Right atrium auricular region (tissue), 2 donors: ENCODE measurements at regions not wholly inside any gene's neighbourhood (a gene's known extent, or its start where the extent isn't known, plus 50 kb on each side); places are given as distances from the start of the nearest gene placed in this dataset.

ENCODE experiments used
- DNase-seq: peaks from one replicate; pipeline ENCODE4 v3.0.0-alpha.2; 2019; ENCODE audit warnings: low spot score
- H3K27ac ChIP-seq, 2 donors: fragments of 200-600 bp; sonication (generic); 1 replicate in 1 of 2; 2 replicates in 1 of 2; pipeline ENCODE4 v1.5.1; 2016 to 2019
- H3K27me3 ChIP-seq, 2 donors: fragments of 200-600 bp; sonication (generic); one replicate each; pipeline versions ENCODE4 v1.5.1 to v1.6.0; 2017 to 2019
- H3K36me3 ChIP-seq: fragments of 200-600 bp; sonication (generic); one replicate; pipeline ENCODE4 v1.5.1; 2016
- H3K4me1 ChIP-seq, 2 donors: fragments of 200-600 bp; sonication (generic); one replicate each; pipeline versions ENCODE4 v1.5.1 to v1.6.0; 2017 to 2019
- H3K4me3 ChIP-seq, 2 donors: fragments of 200-600 bp; sonication (generic); 1 replicate in 1 of 2; 2 replicates in 1 of 2; pipeline ENCODE4 v1.5.1; 2017 to 2019; ENCODE audit warnings: mild to moderate bottlenecking in 1 of 2, moderate library complexity in 1 of 2
- H3K9me3 ChIP-seq, 2 donors: fragments of 200-600 bp; sonication (generic); one replicate each; pipeline ENCODE4 v1.5.1; 2019
- TF ChIP-seq, protein P1 (sequence below), 2 donors: fragments of 200-600 bp; sonication (generic); IDR thresholded peaks; one replicate each; pipeline ENCODE4 v1.5.1; 2019; ENCODE audit warnings: antibody characterized with exemption in 2 of 2

- Histone ChIP-seq H3K27me3 (no peaks in the 10 kb centered on the region), H3K27ac (no peak overlapping the region), H3K4me1 (no peaks in the 10 kb centered on the region), H3K36me3 (no peaks in the 10 kb centered on the region), H3K4me3 (no peak overlapping the region), H3K9me3 (no peaks in the 10 kb centered on the region)
- TF ChIP-seq, protein P1, sequence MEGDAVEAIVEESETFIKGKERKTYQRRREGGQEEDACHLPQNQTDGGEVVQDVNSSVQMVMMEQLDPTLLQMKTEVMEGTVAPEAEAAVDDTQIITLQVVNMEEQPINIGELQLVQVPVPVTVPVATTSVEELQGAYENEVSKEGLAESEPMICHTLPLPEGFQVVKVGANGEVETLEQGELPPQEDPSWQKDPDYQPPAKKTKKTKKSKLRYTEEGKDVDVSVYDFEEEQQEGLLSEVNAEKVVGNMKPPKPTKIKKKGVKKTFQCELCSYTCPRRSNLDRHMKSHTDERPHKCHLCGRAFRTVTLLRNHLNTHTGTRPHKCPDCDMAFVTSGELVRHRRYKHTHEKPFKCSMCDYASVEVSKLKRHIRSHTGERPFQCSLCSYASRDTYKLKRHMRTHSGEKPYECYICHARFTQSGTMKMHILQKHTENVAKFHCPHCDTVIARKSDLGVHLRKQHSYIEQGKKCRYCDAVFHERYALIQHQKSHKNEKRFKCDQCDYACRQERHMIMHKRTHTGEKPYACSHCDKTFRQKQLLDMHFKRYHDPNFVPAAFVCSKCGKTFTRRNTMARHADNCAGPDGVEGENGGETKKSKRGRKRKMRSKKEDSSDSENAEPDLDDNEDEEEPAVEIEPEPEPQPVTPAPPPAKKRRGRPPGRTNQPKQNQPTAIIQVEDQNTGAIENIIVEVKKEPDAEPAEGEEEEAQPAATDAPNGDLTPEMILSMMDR (IDR thresholded peaks at IDR 0.05): no peak
- no peak for DNase-seq
Measured at GRCh38 chr2:228615496-228615895, 434.0 kb upstream of the SPHKAP start.

DNA sequence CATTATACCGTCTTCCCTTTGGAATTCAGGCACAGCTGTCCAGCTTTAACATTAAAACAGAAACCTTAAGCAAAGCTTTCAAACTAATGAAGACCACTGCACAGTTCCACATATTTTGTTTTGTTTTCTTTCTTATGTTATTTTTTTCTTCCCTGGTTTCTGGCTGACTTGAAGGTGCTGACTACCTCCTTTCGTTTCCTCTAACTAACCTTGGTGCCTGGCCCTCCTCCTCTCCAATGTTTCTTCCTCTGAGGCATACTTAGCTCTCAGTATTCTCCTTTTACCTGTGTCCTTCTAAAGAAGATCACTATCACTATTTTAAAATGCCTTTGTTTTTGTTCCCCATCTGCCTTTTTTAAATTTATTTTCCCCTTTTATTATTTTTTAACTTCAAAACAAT lies 433.3 kb upstream of the SPHKAP start:
- H3K9me3 ChIP-seq: no peaks in the 10 kb centered on the region
- TF ChIP-seq, protein P1 (IDR thresholded peaks at IDR 0.05): no peak
- H3K27ac ChIP-seq: no peak overlapping the region
- H3K27me3 ChIP-seq: no peaks in the 10 kb centered on the region
- no peaks in the 10 kb centered on the region for H3K36me3 ChIP-seq
- DNase-seq: no peak
- no peaks in the 10 kb centered on the region for H3K4me1 ChIP-seq
- no peak overlapping the region for H3K4me3 ChIP-seq

DNA sequence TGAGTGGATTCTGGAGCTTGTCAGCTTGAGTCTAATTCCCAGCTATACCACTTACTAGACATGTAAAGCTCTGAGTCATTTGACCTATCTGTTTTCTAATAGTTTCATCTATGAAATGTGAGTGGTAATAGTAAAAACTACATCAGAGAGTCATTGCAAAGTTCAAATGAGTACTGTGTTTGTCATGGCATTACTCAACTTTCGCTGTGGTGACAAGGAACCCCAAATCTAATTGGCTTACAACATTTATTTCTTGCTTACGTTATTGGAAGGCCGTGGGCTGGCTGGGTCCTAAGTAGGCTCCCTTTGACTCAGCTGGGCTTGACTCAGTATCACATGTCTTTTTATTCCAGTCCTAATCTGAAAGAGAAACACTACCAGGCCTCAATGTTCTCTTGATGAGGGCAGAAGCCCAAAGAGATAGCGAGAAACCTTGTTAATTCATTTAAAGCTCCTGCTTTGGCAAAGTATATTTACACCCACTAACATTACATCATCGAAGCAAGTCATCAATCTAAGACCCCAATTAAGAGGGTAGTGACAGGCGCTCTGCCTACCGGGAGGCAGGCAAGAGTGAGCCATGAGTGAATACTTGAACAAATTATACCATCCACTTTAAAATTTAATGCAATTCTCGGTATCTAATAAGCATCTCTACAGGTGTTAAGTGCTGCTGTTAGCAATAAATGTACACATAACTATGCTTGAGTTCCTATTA lies 431.8 kb upstream of the SPHKAP start:
- Histone ChIP-seq H3K36me3 (no peaks in the 10 kb centered on the region), H3K4me1 (no peaks in the 10 kb centered on the region), H3K27ac (no peak overlapping the region), H3K27me3 (no peaks in the 10 kb centered on the region), H3K9me3 (no peaks in the 10 kb centered on the region), H3K4me3 (no peak overlapping the region)
- no peak for DNase-seq
- TF ChIP-seq, protein P1 (IDR thresholded peaks at IDR 0.05): no peak

DNA sequence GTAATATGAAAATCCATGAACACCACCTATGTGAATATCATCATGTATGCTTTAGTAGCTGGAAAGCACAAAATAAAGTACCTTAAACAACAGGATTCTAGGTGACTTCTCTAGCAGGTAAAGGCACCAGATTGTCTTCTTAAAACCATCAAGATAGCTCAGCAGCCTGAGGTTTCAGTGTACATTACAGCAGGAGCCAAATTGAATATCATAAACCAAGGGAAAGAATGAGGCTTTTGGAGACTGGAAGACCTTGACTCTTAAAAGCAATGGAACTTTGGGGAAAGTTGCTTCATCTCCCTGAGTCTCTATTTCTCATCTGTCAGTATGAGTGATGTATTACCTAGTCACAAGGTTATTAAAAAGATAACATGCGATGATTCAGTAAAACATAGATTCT lies 429.7 kb upstream of the SPHKAP start:
- Histone ChIP-seq H3K36me3 (no peaks in the 10 kb centered on the region), H3K9me3 (no peaks in the 10 kb centered on the region), H3K27ac (no peak overlapping the region), H3K4me3 (no peak overlapping the region), H3K4me1 (no peaks in the 10 kb centered on the region), H3K27me3 (no peaks in the 10 kb centered on the region)
- TF ChIP-seq, protein P1 (IDR thresholded peaks at IDR 0.05): no peak
- DNase-seq: no peak

GRCh38 chr2:228602288-228602687 lies 420.8 kb upstream of the SPHKAP start:
- TF ChIP-seq, protein P1 (IDR thresholded peaks at IDR 0.05): no peak
- Histone ChIP-seq H3K4me3 (no peak overlapping the region), H3K36me3 (no peaks in the 10 kb centered on the region), H3K4me1 (no peaks in the 10 kb centered on the region), H3K27me3 (no peaks in the 10 kb centered on the region), H3K27ac (no peak overlapping the region), H3K9me3 (no peaks in the 10 kb centered on the region)
- DNase-seq: no peak

DNA sequence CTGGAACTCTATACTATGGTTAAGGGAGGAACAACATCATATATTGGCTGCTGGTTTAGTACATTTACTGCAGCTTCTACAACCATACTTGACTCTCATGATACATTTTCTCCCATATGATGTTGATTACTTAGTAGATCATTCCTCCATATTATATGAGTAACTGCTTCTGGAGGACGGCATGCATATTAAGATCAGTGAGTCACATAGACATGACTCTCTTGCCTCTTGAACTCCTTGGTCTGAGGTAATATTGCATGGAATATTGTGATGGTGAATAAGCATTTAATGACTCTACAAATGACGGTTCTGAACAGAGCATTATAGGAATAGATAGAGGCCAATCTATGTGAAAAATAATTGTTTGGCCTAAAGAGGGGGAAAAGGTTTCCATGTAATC lies 418.8 kb upstream of the SPHKAP start:
- no peaks in the 10 kb centered on the region for H3K9me3 ChIP-seq
- no peak overlapping the region for H3K4me3 ChIP-seq
- TF ChIP-seq, protein P1 (IDR thresholded peaks at IDR 0.05): no peak
- no peaks in the 10 kb centered on the region for H3K4me1 ChIP-seq
- DNase-seq: no peak
- no peak overlapping the region for H3K27ac ChIP-seq
- no peaks in the 10 kb centered on the region for H3K27me3 ChIP-seq
- no peaks in the 10 kb centered on the region for H3K36me3 ChIP-seq
